Activated naive CD8-positive, alpha-beta T cell treated with anti-CD3 and anti-CD28 coated beads, Interleukin-2, amount 50 U/mL, for 24 hours (primary cell): ENCODE measurements at regions not wholly inside any gene's neighbourhood (a gene's known extent, or its start where the extent isn't known, plus 50 kb on each side); places are given as distances from the start of the nearest gene placed in this dataset.

Experiments used
- ATAC-seq: fragments of 150-1000 bp; cut with Tn5 transposase; one replicate; pipeline ENCODE4 v1.10.0; 2021
- DNase-seq: peaks from one replicate; pipeline ENCODE4 v3.0.0; 2021
- H3K27ac Mint-ChIP-seq: one replicate; pipeline ENCODE4 v1.8.0; 2021; ENCODE audit warnings: mild to moderate bottlenecking, mixed read lengths
- H3K27me3 Mint-ChIP-seq: one replicate; pipeline ENCODE4 v1.8.0; 2021; ENCODE audit warnings: mixed read lengths
- H3K36me3 Mint-ChIP-seq: one replicate; pipeline ENCODE4 v1.8.0; 2021; ENCODE audit warnings: low read depth, mixed read lengths
- H3K4me1 Mint-ChIP-seq: one replicate; pipeline ENCODE4 v1.8.0; 2021; ENCODE audit warnings: mixed read lengths
- H3K4me3 Mint-ChIP-seq: one replicate; pipeline ENCODE4 v1.8.0; 2021; ENCODE audit warnings: mild to moderate bottlenecking, moderate library complexity, mixed read lengths
- H3K9me3 Mint-ChIP-seq: one replicate; pipeline ENCODE4 v1.8.0; 2021; ENCODE audit warnings: mixed read lengths

DNA sequence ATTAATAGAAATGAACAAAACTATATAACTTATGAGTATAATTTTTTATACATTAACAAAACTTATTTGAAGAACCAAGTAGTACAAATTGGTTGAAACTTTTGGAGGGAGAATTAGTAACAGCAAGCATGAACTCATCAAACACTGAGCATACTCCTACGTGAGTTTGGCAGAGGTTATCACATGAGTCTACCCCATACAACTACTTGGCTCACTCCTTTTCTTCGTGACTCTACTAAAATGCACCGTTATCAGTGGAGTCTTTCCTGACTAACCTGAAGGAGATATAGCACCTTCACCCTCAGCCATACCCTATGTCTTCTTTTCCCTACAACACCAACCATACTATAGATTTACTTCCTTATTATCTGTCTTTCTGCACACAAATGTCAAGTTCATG is 794.2 kb downstream of the TFAP2A start:
- Mint-ChIP-seq H3K27ac (no peak overlapping the region), H3K9me3 (no peaks in the 10 kb centered on the region), H3K36me3 (no peaks in the 10 kb centered on the region), H3K4me1 (no peaks in the 10 kb centered on the region), H3K4me3 (no peak overlapping the region), H3K27me3 (no peaks in the 10 kb centered on the region)
- DNase-seq (no peak), ATAC-seq (no peak)

DNA sequence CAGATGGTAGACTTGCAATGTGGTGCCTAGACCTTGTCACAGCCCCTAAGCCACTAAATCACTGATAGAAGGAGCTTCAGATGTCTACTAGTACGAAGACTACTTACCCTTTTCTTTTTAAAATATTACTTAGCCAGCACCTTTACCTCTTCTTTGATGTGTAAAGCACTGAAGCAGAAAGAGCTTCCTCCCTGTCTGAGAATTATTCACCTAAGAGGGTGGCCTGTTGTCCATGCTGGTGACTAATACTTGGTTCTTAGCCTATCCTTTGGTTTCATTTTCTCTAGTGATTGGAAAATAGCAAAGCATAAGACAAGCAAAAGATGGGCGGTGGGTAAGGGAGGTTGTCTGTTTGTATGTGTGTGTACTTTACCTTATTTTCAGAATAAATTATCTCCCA is 794.6 kb downstream of the TFAP2A start:
- H3K36me3 Mint-ChIP-seq: no peaks in the 10 kb centered on the region
- no peaks in the 10 kb centered on the region for H3K9me3 Mint-ChIP-seq
- DNase-seq (no peak), ATAC-seq (no peak)
- no peak overlapping the region for H3K27ac Mint-ChIP-seq
- no peaks in the 10 kb centered on the region for H3K27me3 Mint-ChIP-seq
- H3K4me1 Mint-ChIP-seq: no peaks in the 10 kb centered on the region
- H3K4me3 Mint-ChIP-seq: no peak overlapping the region

DNA sequence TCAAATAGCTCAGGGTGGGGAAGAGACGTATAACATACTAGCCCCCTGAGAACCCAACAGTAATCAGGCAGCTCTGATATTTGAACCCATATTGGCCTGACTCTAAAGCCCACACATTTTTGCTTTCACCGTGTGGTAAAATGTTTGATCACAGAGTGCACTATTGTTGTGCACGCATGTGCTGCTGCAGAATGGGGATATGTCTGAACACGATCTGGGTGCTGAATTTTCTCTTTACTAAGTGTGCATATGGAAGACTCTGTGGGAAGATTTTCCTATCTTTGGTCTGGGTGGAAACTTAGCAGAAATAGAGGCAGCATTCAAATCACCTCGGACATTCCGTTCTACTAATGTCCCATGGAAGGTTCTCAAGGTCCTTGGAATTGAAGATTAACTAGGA is 800.1 kb downstream of the TFAP2A start:
- H3K9me3 Mint-ChIP-seq: no peaks in the 10 kb centered on the region
- no peaks in the 10 kb centered on the region for H3K27me3 Mint-ChIP-seq
- no peak overlapping the region for H3K27ac Mint-ChIP-seq
- DNase-seq (no peak), ATAC-seq (no peak)
- no peak overlapping the region for H3K4me3 Mint-ChIP-seq
- no peaks in the 10 kb centered on the region for H3K4me1 Mint-ChIP-seq
- H3K36me3 Mint-ChIP-seq: no peaks in the 10 kb centered on the region

DNA sequence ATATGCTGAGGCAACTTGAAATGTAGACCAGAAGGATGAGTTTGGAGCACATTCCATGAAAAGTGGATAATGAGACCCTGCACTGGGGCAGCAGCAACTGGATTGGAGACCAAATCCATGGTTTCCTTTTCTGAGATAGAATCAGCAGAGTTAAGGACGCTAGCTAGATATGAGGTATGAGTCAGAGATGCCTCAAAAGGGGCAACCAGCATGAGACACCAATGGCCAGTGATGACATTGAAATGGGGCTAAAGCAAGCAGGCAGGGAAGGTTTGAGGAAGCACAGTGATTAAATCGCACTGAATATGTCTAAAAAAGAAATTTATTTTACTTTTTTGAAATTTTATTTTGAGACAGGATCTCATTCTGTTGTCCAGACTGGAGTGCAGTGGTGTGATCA is 802.4 kb downstream of the TFAP2A start:
- H3K36me3 Mint-ChIP-seq: no peaks in the 10 kb centered on the region
- H3K27me3 Mint-ChIP-seq: no peaks in the 10 kb centered on the region
- H3K27ac Mint-ChIP-seq: no peak overlapping the region
- DNase-seq (no peak), ATAC-seq (no peak)
- no peaks in the 10 kb centered on the region for H3K4me1 Mint-ChIP-seq
- no peak overlapping the region for H3K4me3 Mint-ChIP-seq
- no peaks in the 10 kb centered on the region for H3K9me3 Mint-ChIP-seq

DNA sequence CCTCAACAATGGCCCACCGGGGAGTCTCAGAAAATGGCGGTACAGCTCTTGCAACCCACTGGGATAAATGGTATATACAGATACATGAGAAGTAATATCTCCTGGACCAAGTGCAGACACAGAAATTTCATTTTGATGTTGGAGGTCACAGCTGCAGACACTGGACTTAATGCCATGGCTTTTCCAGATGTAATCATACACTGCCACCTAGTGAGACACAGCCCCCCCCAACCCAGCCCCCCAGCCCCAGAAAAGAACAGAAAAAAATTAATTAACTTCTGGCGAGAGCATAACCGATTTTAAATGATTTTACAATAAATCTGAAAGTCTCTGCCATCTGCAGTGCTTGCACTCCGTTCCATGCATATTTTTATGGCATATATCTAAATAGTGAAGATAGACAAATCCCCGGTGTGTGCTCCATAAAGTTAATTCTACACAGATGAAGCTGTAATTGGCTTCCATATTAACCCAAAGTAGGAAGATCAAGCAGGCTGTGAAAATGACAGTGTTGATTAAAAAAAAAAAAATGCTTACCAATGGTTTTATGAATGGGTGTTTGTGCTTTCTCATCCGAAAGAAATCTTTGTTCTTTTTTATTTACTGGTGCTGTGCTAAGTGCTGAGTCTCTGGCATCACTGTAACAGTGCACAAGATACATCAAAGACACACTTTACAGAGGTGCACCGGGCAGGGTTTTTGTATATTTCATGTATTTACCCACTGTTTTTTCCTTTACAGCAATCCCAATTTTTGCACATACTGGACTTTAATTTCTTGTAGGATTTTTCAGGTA is 804.1 kb downstream of the TFAP2A start:
- Mint-ChIP-seq H3K27ac (no peak overlapping the region), H3K27me3 (no peaks in the 10 kb centered on the region), H3K4me1 (no peaks in the 10 kb centered on the region), H3K9me3 (no peaks in the 10 kb centered on the region), H3K4me3 (no peak overlapping the region), H3K36me3 (no peaks in the 10 kb centered on the region)
- no peak for DNase-seq
- no peak for ATAC-seq

DNA sequence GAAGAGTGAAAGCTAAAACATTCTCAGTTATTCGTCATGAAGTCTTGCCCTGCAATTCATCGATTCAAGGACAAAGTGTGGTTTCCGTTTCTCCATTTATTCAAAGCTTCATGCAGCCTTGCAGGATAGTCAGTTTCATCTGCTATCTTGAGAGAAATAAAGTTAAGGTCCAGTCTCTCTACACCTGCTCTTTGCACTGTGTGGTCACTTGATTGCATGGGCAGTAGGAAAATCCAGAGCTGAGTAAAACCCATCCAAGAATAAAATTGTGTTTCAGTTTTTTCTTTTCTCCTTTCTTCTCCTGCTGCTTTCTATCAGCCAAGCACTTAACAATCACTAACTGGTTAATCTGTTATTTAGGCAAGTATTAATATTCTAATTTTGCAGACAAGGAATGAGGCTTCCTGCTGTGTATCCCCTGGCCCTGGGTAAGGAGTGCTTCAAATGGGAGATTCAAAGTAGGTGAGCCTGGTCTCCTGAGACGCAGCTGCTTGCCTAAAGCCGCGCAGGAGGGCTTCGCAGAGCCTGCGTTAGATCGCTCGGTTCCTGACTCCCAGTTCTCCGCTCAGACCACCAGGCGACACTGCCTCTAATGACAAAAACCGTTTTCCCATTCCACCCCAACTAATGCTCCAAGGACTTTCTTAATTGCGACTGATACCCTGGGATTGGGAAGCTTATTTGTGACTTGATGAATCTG is 808.3 kb downstream of the TFAP2A start:
- DNase-seq (no peak), ATAC-seq (no peak)
- Mint-ChIP-seq H3K9me3 (no peaks in the 10 kb centered on the region), H3K36me3 (no peaks in the 10 kb centered on the region), H3K4me3 (no peak overlapping the region), H3K27ac (no peak overlapping the region), H3K4me1 (no peaks in the 10 kb centered on the region), H3K27me3 (no peaks in the 10 kb centered on the region)

DNA sequence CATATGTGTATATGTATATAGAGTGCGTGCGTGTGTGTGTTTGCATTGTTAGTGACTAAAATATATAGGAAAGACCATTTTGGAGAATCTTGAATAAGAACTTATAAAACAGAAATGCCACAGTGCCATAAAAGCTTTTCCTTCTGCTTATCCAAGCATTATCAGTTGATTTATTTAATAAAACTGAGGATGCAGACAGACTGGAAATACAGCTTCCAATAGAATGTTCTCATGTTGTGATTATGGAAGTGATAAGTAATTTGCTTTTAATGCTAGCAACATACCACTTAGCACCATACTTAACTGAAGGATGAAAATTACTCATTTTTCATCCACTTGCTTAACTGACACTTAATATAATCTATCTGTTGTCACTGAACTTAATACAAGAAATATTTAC is 820.1 kb downstream of the TFAP2A start:
- DNase-seq (no peak), ATAC-seq (no peak)
- Mint-ChIP-seq H3K4me3 (no peak overlapping the region), H3K4me1 (no peaks in the 10 kb centered on the region), H3K27me3 (no peaks in the 10 kb centered on the region), H3K36me3 (no peaks in the 10 kb centered on the region), H3K27ac (no peak overlapping the region), H3K9me3 (peaks cover 12% of the 10 kb centered on the region)

DNA sequence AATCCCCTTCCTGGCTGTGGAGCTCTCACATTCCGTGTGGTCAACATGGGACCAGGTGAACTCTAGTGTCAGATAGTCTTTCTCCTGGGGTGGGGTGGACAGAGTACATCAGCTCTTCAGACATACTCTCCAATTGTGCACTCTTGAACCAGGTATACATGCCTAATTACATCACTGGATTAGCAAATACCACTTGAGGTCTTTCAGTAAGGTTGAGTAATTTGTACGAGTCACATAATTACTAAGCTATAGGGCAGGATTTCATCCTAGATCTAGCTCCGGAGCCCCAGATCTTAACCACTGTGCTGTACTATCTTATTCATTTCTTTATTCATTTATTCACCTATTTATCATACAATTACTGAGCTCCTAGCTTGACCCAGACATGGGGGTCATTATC is 821.3 kb downstream of the TFAP2A start:
- Mint-ChIP-seq H3K27ac (no peak overlapping the region), H3K4me1 (no peaks in the 10 kb centered on the region), H3K27me3 (no peaks in the 10 kb centered on the region), H3K36me3 (no peaks in the 10 kb centered on the region), H3K9me3 (peaks cover 13% of the 10 kb centered on the region), H3K4me3 (no peak overlapping the region)
- ATAC-seq: no peak
- DNase-seq: no peak

DNA sequence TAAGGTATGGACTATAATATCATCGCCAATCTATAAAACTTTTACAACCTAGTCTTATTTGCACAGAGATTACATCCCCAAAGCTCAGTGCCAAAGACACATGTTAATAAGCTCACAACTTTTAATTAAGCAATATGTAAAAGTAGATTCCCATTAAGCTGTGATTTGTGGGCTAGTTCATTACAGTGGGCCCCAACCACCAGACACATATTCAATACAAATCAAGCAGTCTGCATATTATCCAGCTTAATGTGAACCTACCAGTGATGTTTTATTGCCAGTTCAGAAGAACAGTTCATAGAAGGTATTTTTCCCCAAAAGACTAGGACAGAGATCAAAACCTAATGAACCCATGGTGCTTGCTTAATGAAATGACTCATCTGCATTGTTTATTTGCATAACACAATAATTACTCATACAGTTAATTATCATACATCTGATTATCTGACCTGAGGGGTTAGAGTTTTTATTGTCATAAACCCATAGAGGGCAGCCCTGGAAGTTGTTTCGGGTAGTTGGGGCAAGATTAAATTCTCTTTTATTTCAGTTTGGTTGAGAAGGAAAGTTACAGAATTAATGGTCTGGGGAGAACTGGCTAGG is 831.0 kb downstream of the TFAP2A start:
- H3K36me3 Mint-ChIP-seq: no peaks in the 10 kb centered on the region
- no peaks in the 10 kb centered on the region for H3K9me3 Mint-ChIP-seq
- H3K27ac Mint-ChIP-seq: no peak overlapping the region
- no peaks in the 10 kb centered on the region for H3K27me3 Mint-ChIP-seq
- H3K4me3 Mint-ChIP-seq: no peak overlapping the region
- no peak for ATAC-seq
- DNase-seq: no peak
- no peaks in the 10 kb centered on the region for H3K4me1 Mint-ChIP-seq

DNA sequence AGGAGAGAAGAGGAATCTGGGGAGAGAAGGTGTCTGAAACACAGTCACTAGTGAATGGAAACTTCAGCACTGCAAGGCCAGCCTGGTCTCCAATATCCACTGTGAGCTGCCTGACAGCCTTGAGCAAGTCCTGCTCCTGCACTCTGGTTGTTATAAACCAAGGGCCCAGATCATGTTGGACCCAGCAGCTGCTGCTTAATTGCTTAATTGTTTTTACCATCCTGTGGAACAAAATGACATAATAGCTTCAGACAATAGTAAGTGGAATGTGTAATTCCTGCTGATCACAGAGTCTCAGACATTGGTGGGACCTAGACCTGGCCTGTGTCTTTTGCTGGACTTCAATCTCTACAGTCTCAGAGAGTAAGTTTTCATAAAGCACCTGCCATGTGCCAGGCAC is 833.7 kb downstream of the TFAP2A start:
- ATAC-seq (no peak), DNase-seq (no peak)
- H3K36me3 Mint-ChIP-seq: no peaks in the 10 kb centered on the region
- H3K4me3 Mint-ChIP-seq: no peak overlapping the region
- H3K27me3 Mint-ChIP-seq: no peaks in the 10 kb centered on the region
- no peaks in the 10 kb centered on the region for H3K4me1 Mint-ChIP-seq
- H3K9me3 Mint-ChIP-seq: no peaks in the 10 kb centered on the region
- no peak overlapping the region for H3K27ac Mint-ChIP-seq

DNA sequence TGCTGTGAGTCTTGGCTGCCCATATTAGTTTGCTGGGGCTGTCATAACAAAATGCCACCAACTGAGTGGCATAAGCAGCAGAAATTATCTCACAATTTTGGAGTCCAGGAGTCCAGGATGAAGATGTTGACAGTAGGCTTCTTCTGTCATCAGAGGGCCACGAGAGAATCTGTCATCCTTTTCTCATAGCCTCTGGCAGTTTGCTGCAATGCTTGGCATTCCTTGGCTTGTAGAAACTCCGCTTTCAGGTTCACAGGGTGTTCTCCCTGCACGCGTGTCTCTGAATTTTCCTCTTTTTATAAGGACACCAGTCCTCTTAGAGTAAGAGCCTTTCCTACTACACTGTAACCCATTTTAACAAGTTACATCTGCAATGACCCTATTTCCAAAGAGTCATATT is 838.4 kb downstream of the TFAP2A start:
- Mint-ChIP-seq H3K9me3 (peaks cover 4% of the 10 kb centered on the region), H3K4me3 (no peak overlapping the region), H3K36me3 (no peaks in the 10 kb centered on the region), H3K27ac (no peak overlapping the region), H3K27me3 (no peaks in the 10 kb centered on the region), H3K4me1 (no peaks in the 10 kb centered on the region)
- ATAC-seq (no peak), DNase-seq (no peak)

DNA sequence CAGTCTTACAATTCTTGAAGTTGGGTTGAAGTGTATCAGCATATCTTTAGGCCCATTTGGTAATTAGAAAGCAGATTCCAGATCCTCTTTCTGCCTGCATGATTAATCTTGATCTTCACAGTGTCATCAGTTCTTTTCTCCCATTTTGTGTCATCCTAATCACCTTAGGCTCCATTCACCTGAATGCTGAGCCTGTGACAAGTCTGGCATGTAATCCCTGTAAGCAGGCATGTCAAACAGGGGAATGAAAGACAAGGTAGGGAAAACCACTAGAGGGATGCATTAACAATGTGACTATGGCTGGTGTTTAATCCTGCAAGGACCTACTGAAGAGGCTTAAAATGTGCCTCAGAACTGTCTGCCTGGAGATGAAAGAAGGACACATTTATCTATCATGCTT is 848.8 kb downstream of the TFAP2A start:
- Mint-ChIP-seq H3K4me1 (no peaks in the 10 kb centered on the region), H3K27me3 (no peaks in the 10 kb centered on the region), H3K9me3 (peaks cover 7% of the 10 kb centered on the region), H3K27ac (no peak overlapping the region), H3K4me3 (no peak overlapping the region), H3K36me3 (no peaks in the 10 kb centered on the region)
- no peak for DNase-seq
- ATAC-seq: no peak

DNA sequence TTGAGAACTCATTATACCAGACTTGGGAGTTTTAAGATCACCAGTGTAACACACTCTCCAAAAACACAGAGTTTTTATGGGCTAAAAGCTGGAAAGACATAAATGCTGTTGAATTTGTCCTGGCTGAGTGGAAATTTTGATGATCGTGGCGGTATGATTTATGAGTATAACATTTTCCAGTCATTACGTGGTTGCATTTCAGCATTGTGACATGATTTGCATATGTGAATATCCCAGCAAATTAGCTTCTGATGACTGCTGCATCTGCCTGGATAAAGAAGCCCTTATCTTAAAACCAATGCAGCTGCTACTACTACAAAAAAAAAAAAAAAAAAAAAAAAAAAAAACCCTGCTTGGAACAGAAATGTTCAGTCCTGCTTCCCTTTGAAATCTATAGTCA is 850.9 kb downstream of the TFAP2A start:
- Mint-ChIP-seq H3K4me1 (no peaks in the 10 kb centered on the region), H3K9me3 (peaks cover 7% of the 10 kb centered on the region), H3K36me3 (no peaks in the 10 kb centered on the region), H3K27ac (no peak overlapping the region), H3K27me3 (no peaks in the 10 kb centered on the region), H3K4me3 (no peak overlapping the region)
- DNase-seq (no peak), ATAC-seq (no peak)

DNA sequence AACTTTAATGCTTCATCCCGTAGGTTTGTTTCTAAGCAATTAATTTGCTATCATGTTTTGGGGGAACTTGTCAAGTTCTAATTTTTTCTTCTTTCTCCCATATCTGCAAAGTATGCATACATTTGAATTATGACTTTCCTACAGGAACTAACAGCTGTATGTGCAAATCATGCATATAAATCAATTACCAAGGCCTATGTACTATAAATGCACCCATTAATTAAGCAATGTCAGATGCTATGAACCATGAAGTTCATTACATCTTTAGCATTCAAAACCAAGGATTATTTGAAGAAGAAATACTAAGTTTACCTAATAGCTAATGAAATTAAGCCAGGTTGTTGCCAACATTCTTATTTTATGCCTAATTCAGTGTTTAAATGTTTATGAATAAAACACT is 851.3 kb downstream of the TFAP2A start:
- ATAC-seq: no peak
- Mint-ChIP-seq H3K36me3 (no peaks in the 10 kb centered on the region), H3K27ac (no peak overlapping the region), H3K27me3 (no peaks in the 10 kb centered on the region), H3K4me1 (no peaks in the 10 kb centered on the region), H3K4me3 (no peak overlapping the region), H3K9me3 (peaks cover 7% of the 10 kb centered on the region)
- no peak for DNase-seq

DNA sequence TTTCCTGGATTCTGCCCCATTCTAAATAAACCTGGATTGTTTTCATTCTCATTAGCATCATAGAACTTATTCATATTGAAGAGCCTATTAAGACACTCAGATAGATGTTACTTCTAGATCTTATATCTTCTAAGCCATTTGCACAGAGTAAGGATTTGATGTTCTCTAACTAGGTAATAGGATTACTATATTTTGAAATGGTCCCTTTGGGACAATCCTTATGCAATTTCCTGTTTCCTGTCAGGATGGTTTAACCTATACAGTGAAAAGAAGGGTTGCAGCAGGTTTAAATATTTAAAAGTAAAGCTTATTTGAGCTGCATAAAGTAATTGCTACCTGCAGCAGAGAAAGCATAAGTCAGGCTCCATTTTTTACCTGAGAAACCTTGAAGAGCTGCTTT is 860.1 kb downstream of the TFAP2A start:
- H3K36me3 Mint-ChIP-seq: no peaks in the 10 kb centered on the region
- H3K4me3 Mint-ChIP-seq: no peak overlapping the region
- H3K4me1 Mint-ChIP-seq: no peaks in the 10 kb centered on the region
- no peaks in the 10 kb centered on the region for H3K27me3 Mint-ChIP-seq
- H3K27ac Mint-ChIP-seq: no peak overlapping the region
- ATAC-seq (no peak), DNase-seq (no peak)
- H3K9me3 Mint-ChIP-seq: peaks cover 18% of the 10 kb centered on the region
